ENCODE measurements at regions not wholly inside any gene's neighbourhood (a gene's known extent, or its start where the extent isn't known, plus 50 kb on each side); places are given as distances from the start of the nearest gene placed in this dataset.

GRCh38 chr11:131253142-131253655 is 117.2 kb upstream of the NTM start:
- TF ChIP-seq CTCF (IDR thresholded peaks at IDR 0.05 in 2 of 3, conservative IDR thresholded peaks at IDR 0.05 in 1 of 3; ENCODE audit: borderline replicate concordance in 1 of 3, insufficient read depth in 1 of 3, low read depth in 2 of 3, low read length in 2 of 3) (no peak), POLR2AphosphoS5 (IDR thresholded peaks at IDR 0.05; ENCODE audit: low read depth, low read length) (no peak), EZH2phosphoT487 (IDR thresholded peaks at IDR 0.05; ENCODE audit: borderline replicate concordance) (no peak), RAD21 (IDR thresholded peaks at IDR 0.05; ENCODE audit: low read depth) (no peak), POLR2A (IDR thresholded peaks at IDR 0.05; ENCODE audit: borderline replicate concordance, extremely low read depth, insufficient read depth, insufficient read length) (no peak), EZH2 (IDR thresholded peaks at IDR 0.05) (no peak), REST (IDR thresholded peaks at IDR 0.05; ENCODE audit: low read depth) (no peak), CEBPB (IDR thresholded peaks at IDR 0.05; ENCODE audit: low read depth) (no peak), EGR1 (IDR thresholded peaks at IDR 0.05; ENCODE audit: low read depth) (no peak), ZNF274 (IDR thresholded peaks at IDR 0.05; ENCODE audit: low read depth, low read length) (no peak), JUND (IDR thresholded peaks at IDR 0.05) (no peak), SIN3A (IDR thresholded peaks at IDR 0.05; ENCODE audit: low read depth) (no peak), SP1 (IDR thresholded peaks at IDR 0.05; ENCODE audit: low read depth) (no peak), ZBTB33 (IDR thresholded peaks at IDR 0.05; ENCODE audit: extremely low read depth, insufficient replicate concordance, low read length) (no peak)
